RWPE1 (cell line): ENCODE measurements at regions not wholly inside any gene's neighbourhood (a gene's known extent, or its start where the extent isn't known, plus 50 kb on each side); places are given as distances from the start of the nearest gene placed in this dataset.

ENCODE experiments used
- CTCF ChIA-PET: fragments of 350-600 bp; sonication (Branson Sonifier 250); formaldehyde crosslinking; extraction: SDS; loops from one replicate; lab custom pipeline; 2021; lab: Yijun Ruan, JAX
- POLR2A ChIA-PET: fragments of 400-600 bp; formaldehyde crosslinking; extraction: SDS; loops from one replicate; lab custom pipeline; 2020; ENCODE audit warnings: antibody characterized with exemption; ENCODE audit not compliant: low non-redundant PET; lab: Yijun Ruan, JAX
- DNase-seq: peaks from one replicate; pipeline ENCODE4 v3.0.0; 2012; ENCODE audit warnings: low spot score
- H3K27ac ChIP-seq: fragments of 450-650 bp; 2 replicates; pipeline ENCODE4 v1.5.1; 2017
- TF ChIP-seq, protein P1 (sequence below): fragments of 450-650 bp; conservative IDR thresholded peaks from 2 replicates; pipeline ENCODE4 v1.5.1; 2017; ENCODE audit warnings: low read depth, mild to moderate bottlenecking

DNA sequence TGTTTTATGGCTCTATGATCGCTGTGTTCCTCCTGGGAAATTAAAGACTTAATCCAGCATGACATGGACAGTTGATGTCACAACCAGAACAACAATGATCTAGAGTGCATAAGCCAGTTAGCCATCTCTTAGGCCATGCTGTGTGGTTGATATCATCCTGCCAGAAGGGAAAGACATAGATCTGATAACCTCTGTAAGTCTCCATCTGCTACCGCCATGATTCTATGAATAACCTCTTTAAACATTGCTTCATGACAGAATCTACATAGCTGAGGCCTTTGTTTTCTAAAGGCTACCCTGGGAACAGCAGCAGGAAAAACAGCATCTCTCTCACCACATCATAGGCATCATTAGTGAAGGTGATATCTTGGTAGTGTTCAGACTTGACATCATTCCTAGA lies 117.6 kb upstream of the PHACTR1 start:
- ChIA-PET POLR2A (no interaction called here), CTCF (interaction anchor here (0.5 kb wide), 1 partner anchor 310 kb away, joined by 3 read pairs; no protein-coding TSS in a partner anchor)
- DNase-seq, result no peak
- TF ChIP-seq, protein P1, sequence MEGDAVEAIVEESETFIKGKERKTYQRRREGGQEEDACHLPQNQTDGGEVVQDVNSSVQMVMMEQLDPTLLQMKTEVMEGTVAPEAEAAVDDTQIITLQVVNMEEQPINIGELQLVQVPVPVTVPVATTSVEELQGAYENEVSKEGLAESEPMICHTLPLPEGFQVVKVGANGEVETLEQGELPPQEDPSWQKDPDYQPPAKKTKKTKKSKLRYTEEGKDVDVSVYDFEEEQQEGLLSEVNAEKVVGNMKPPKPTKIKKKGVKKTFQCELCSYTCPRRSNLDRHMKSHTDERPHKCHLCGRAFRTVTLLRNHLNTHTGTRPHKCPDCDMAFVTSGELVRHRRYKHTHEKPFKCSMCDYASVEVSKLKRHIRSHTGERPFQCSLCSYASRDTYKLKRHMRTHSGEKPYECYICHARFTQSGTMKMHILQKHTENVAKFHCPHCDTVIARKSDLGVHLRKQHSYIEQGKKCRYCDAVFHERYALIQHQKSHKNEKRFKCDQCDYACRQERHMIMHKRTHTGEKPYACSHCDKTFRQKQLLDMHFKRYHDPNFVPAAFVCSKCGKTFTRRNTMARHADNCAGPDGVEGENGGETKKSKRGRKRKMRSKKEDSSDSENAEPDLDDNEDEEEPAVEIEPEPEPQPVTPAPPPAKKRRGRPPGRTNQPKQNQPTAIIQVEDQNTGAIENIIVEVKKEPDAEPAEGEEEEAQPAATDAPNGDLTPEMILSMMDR, result no peak
- H3K27ac ChIP-seq, result no peak overlapping the region

DNA sequence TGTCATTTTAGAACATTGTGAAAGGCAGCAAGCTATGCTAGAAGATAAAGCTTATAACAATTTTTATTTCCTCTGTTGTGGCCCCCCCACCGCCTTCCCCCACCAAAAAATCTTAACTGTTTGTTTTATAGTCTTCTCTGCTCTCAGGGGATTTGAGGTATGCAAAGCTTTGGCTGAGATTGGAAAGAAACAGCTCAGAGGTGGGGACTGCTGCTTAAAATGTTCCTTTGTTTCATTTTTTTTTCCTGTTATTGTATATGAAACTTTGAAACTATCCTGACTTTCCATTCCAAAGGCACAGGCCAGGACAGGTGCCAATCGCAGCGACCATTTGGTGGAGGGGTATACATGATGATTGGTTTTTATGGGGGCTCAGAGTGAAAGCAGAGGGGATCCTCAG lies 114.7 kb upstream of the PHACTR1 start:
- POLR2A ChIA-PET, result no interaction called here
- CTCF ChIA-PET, result interaction anchor here (0.6 kb wide), 1 partner anchor 84 kb away, joined by 3 read pairs; no protein-coding TSS in a partner anchor
- H3K27ac ChIP-seq, result no peak overlapping the region
- TF ChIP-seq, protein P1, result no peak
- DNase-seq, result no peak

DNA sequence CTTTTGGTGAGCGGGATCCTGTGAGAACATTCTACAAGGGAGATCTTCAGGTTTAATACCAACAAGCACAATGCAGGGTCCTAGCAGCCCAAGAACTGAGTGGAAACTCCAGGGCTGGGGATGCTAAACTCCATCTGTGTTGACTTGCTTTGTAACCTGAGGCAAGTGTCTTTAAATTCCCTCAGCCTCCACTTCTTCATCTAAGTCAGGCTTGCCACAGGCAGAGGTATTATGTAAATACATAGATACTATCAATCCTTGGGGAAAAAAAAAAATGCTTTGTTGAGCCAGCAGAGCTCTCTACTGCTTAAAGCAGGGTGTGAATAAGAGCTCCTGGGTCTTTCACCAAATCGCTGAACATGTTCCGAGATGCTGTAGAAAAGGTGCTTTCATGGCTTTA lies 114.2 kb upstream of the PHACTR1 start:
- CTCF ChIA-PET, result no interaction called here
- no peak for DNase-seq
- POLR2A ChIA-PET, result no interaction called here
- H3K27ac ChIP-seq, result no peak overlapping the region
- TF ChIP-seq, protein P1, result no peak

DNA sequence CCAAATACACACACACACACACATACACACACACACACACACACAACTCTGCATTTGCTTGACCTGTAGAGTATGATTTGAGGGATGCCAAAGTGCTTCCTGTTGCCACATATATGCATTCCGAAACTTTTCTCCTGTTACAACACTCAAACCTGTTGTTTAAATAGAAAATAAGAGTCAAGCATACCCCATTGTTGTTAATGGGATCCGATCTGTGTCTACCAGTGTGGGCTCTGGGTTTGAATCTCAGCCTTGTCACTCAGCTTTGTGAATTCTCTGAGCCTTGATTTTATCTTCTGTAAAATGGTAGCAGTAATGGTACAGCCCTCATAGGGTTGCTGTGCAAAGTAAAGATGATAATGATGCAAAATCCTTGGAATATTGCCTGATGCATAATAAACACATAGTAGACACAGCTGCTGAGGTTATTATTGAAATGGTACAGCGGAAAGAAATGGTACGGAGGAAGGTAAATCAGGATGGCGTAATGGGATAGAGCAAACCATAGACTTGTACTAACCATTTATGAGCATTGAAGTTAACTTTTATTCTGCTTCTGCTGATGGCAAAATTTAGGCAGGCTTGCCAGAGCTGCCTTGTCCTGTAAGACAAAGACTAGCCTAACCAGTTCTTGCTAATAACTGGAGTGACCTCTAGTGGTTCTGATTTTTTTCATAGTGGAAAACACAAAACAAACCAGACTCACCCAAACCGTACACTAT lies 113.5 kb upstream of the PHACTR1 start:
- DNase-seq, result peak; percentile 23
- H3K27ac ChIP-seq, result no peak overlapping the region
- TF ChIP-seq, protein P1, result peak; percentile 60
- ChIA-PET POLR2A (interaction anchor here (0.6 kb wide), 1 partner anchor 948 kb away, joined by 3 read pairs; no protein-coding TSS in a partner anchor), CTCF (interaction anchor here (0.6 to 2.9 kb wide), 17 partner anchors 12 to 1057 kb away, joined by 3 to 14 read pairs (median 3); partner anchors contain the start of gene EDN1)

- ChIA-PET POLR2A (interaction anchor here (0.6 kb wide), 1 partner anchor 948 kb away, joined by 3 read pairs; no protein-coding TSS in a partner anchor), CTCF (interaction anchor here (0.6 to 2.9 kb wide), 14 partner anchors 23 to 1058 kb away, joined by 3 to 14 read pairs (median 3); partner anchors contain the start of gene EDN1)
- DNase-seq, result no peak
- TF ChIP-seq, protein P1, result no peak; the same call in 1 of the 2 replicates
- H3K27ac ChIP-seq, result no peak overlapping the region
These were observed 112.9 kb upstream of the PHACTR1 start for GRCh38 chr6:12603673-12604049.

GRCh38 chr6:12605888-12606345 lies 110.7 kb upstream of the PHACTR1 start:
- peak; percentile 60 for DNase-seq
- ChIA-PET CTCF (interaction anchor here (0.7 to 2.9 kb wide), 4 partner anchors 9 to 316 kb away, joined by 3 to 14 read pairs (median 4); partner anchors contain the start of gene EDN1), POLR2A (no interaction called here)
- no peak overlapping the region for H3K27ac ChIP-seq
- TF ChIP-seq, protein P1, result peak; percentile 78
